ENCODE measurements at regions not wholly inside any gene's neighbourhood (a gene's known extent, or its start where the extent isn't known, plus 50 kb on each side); places are given as distances from the start of the nearest gene placed in this dataset.

GRCh38 chr9:14515571-14516198 is 177.5 kb downstream of the ZDHHC21 start (continued):
- TF ChIP-seq ZFPM2 (CRISPR knock-in tag; IDR thresholded peaks at IDR 0.05) = no peak
- TF ChIP-seq ZC3H4 (CRISPR knock-in tag; IDR thresholded peaks at IDR 0.05; ENCODE audit: borderline replicate concordance) = no peak
- TF ChIP-seq TRIM24 (IDR thresholded peaks at IDR 0.05) = no peak
- TF ChIP-seq NFIC (IDR thresholded peaks at IDR 0.05) = peak; percentile 82
- no peak for TF ChIP-seq NUFIP1 (IDR thresholded peaks at IDR 0.05; ENCODE audit: partially characterized antibody)
- no peak for TF ChIP-seq KLF1 (tag; IDR thresholded peaks at IDR 0.05)
- no peak for TF ChIP-seq CTCFL (IDR thresholded peaks at IDR 0.05; ENCODE audit: borderline replicate concordance, insufficient read depth, low read depth, low read length, poor library complexity, severe bottlenecking)
- 0 out of 2 replicates have a peak, but pooled peaks have one; percentile 13 for TF ChIP-seq GABPA (tag; conservative IDR thresholded peaks at IDR 0.05; ENCODE audit: low read depth)
- TF ChIP-seq ZNF224 (CRISPR knock-in tag; IDR thresholded peaks at IDR 0.05) = no peak
- TF ChIP-seq HSF4 (CRISPR knock-in tag; IDR thresholded peaks at IDR 0.05; ENCODE audit: borderline replicate concordance) = no peak
- TF ChIP-seq TRIM28 (IDR thresholded peaks at IDR 0.05) = no peak
- TF ChIP-seq MCM3 (IDR thresholded peaks at IDR 0.05) = no peak
- TF ChIP-seq ZC3H11A (IDR thresholded peaks at IDR 0.05; ENCODE audit: low read depth, low read length) = no peak
- no peak for TF ChIP-seq NFXL1 (CRISPR knock-in tag; IDR thresholded peaks at IDR 0.05)
- no peak for TF ChIP-seq HNRNPL (IDR thresholded peaks at IDR 0.05; ENCODE audit: low read depth, low read length)
- TF ChIP-seq SAFB2 (IDR thresholded peaks at IDR 0.05; ENCODE audit: borderline replicate concordance, low read depth, low read length, severe bottlenecking) = no peak
- no peak for TF ChIP-seq CCAR2 (IDR thresholded peaks at IDR 0.05; ENCODE audit: low read depth, low read length)
- TF ChIP-seq ZMIZ1 (IDR thresholded peaks at IDR 0.05; ENCODE audit: low read depth in 2 of 2, low read length in 2 of 2) = peak in 1 of 2 experiments; percentile 49; a peak in 1 of 4 replicates
- no peak for TF ChIP-seq CBFB (CRISPR knock-in tag; IDR thresholded peaks at IDR 0.05)
- no peak for TF ChIP-seq ZSCAN29 (IDR thresholded peaks at IDR 0.05)
- no peak for TF ChIP-seq DNMT1 (IDR thresholded peaks at IDR 0.05)
- no peak for TF ChIP-seq CSDE1 (IDR thresholded peaks at IDR 0.05)
- TF ChIP-seq TBL1XR1 (IDR thresholded peaks at IDR 0.05; ENCODE audit: low read length in 2 of 2) = no peak
- TF ChIP-seq FOXJ3 (CRISPR knock-in tag; IDR thresholded peaks at IDR 0.05) = no peak
- TF ChIP-seq MAX (CRISPR knock-in tag; IDR thresholded peaks at IDR 0.05) = no peak
- no peak for TF ChIP-seq ZFP1 (CRISPR knock-in tag; IDR thresholded peaks at IDR 0.05)
- TF ChIP-seq ASH1L (IDR thresholded peaks at IDR 0.05; ENCODE audit: borderline replicate concordance, low read depth, partially characterized antibody) = no peak
- TF ChIP-seq ARHGAP35 (IDR thresholded peaks at IDR 0.05; ENCODE audit: partially characterized antibody) = no peak

Data from K562 (cell line).